ENCODE measurements at regions not wholly inside any gene's neighbourhood (a gene's known extent, or its start where the extent isn't known, plus 50 kb on each side); places are given as distances from the start of the nearest gene placed in this dataset.

DNA sequence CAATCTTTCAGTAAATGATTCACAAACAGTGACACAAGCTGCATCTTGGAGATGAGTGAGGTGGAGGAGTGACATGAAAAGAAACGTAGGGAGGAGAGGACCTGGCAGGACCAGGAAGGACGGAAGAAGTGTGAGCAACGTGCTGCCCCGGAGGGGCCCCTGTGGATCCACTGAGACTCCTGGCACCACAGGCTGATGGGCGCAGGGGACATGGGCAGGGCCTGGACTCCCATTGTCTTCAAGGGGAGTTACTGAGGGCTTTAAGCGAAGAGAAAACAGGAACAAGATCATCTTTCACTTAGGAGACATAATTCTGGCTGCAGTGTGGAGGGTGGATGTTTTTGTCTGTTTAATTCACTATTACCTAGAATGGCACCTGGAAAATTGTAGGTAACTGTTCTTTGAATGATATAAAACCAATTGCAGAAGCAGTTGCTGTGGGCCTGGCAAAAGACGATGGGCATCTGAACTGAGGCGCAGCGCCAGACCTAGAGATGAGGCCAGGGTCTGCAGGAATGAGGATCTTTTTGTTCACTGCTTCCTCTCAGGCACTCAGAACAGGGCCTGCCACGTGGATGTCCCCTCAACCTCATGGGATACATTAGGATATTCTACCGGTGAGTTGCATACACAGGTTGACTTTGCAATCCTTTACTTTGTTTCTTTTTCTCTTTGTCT lies 156.4 kb downstream of the TMEM18 start:
- H3K9ac ChIP-seq (ENCODE audit: low read depth, low read length, poor library complexity), result no peak overlapping the region
- H3K4me3 ChIP-seq (ENCODE audit: low read length in 2 of 2), result no peak overlapping the region
- H4K8ac ChIP-seq (ENCODE audit: low read depth, low read length), result no peak overlapping the region
- H2BK12ac ChIP-seq (ENCODE audit: low read length), result no peak overlapping the region
- WGBS, 2 donors (ENCODE audit: extremely low coverage in 2 of 2, insufficient read length in 2 of 2, insufficient replicate concordance in 1 of 2), result no CpG with 5 or more reads among the region's 11 CpGs
- peaks cover 2% of the 10 kb centered on the region in 2 donors for H3K4me1 ChIP-seq (ENCODE audit: control insufficient read depth in 2 of 2, insufficient read depth in 1 of 2, low read depth in 1 of 2, low read length in 2 of 2)
- no peak overlapping the region for H2BK120ac ChIP-seq (ENCODE audit: low read depth, low read length)
- H3K79me1 ChIP-seq (ENCODE audit: low read depth, low read length), result no peaks in the 10 kb centered on the region
- no peak overlapping the region for H3K14ac ChIP-seq (ENCODE audit: low read length)
- H3K36me3 ChIP-seq (replicated peaks in 1 of 2; ENCODE audit: control insufficient read depth in 2 of 2, insufficient read depth in 2 of 2, low read length in 2 of 2), result no peaks in the 10 kb centered on the region
- H2AFZ ChIP-seq (ENCODE audit: low read length), result no peak overlapping the region
- no peak for DNase-seq (ENCODE audit: low spot score)
- H2AK5ac ChIP-seq (ENCODE audit: low read depth, low read length), result no peak overlapping the region
- no peak overlapping the region for H3K18ac ChIP-seq (ENCODE audit: low read length)
- H3K23ac ChIP-seq (ENCODE audit: low read depth, low read length, poor library complexity), result no peak overlapping the region
- peaks cover 0 to 7% of the 10 kb centered on the region in 2 donors for H3K9me3 ChIP-seq (replicated peaks in 1 of 2; ENCODE audit: control insufficient read depth in 2 of 2, insufficient read depth in 1 of 2, low read depth in 1 of 2, low read length in 2 of 2)
- peaks cover 0 to 2% (median 0%) of the 10 kb centered on the region in 3 experiments for H3K27me3 ChIP-seq (ENCODE audit: control insufficient read depth in 3 of 3, insufficient read depth in 3 of 3, low read depth in 1 of 3, low read length in 3 of 3)
- no peak overlapping the region for H3K4me2 ChIP-seq (ENCODE audit: insufficient read depth, low read length, poor library complexity, severe bottlenecking)
- no peak overlapping the region for H3K4ac ChIP-seq (ENCODE audit: low read length)
- H2BK5ac ChIP-seq (ENCODE audit: low read length), result no peak overlapping the region
- no peak overlapping the region for H2BK15ac ChIP-seq (ENCODE audit: low read length)
- H3K27ac ChIP-seq (replicated peaks; ENCODE audit: low read length), result no peak overlapping the region
- H4K91ac ChIP-seq (ENCODE audit: low read depth, low read length, poor library complexity), result no peak overlapping the region

DNA sequence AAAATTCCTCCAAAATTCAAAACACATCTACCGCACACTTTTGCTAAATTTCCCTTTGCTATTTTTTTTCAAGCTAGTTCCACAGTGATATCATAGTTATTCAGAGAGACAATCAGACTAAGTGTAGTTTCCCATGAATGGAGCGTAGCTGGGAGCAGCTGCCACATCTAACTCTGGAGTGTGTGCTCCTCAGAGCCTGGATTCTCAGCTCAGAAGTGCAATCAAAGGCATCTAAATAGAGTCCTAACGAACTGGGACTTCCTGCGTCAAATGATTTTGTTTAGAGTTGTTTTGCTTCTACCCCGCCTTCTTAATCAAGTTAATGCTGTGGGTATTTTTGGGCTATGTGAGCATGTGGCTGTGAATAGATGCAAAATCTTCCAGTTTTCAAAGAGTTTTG lies 160.3 kb downstream of the TMEM18 start:
- Histone ChIP-seq H3K36me3 (replicated peaks in 1 of 2; ENCODE audit: control insufficient read depth in 2 of 2, insufficient read depth in 2 of 2, low read length in 2 of 2) (no peaks in the 10 kb centered on the region), H3K27ac (replicated peaks; ENCODE audit: low read length) (no peak overlapping the region), H3K23ac (ENCODE audit: low read depth, low read length, poor library complexity) (no peak overlapping the region), H3K9me3 (replicated peaks in 1 of 2; ENCODE audit: control insufficient read depth in 2 of 2, insufficient read depth in 1 of 2, low read depth in 1 of 2, low read length in 2 of 2) (peaks cover 0 to 2% of the 10 kb centered on the region in 2 donors), H2AFZ (ENCODE audit: low read length) (peak overlapping the region; percentile 40), H2BK12ac (ENCODE audit: low read length) (no peak overlapping the region), H2AK5ac (ENCODE audit: low read depth, low read length) (no peak overlapping the region), H3K4me1 (ENCODE audit: control insufficient read depth in 2 of 2, insufficient read depth in 1 of 2, low read depth in 1 of 2, low read length in 2 of 2) (peaks cover 4 to 6% of the 10 kb centered on the region in 2 donors), H2BK15ac (ENCODE audit: low read length) (no peak overlapping the region), H3K14ac (ENCODE audit: low read length) (no peak overlapping the region), H3K18ac (ENCODE audit: low read length) (no peak overlapping the region), H3K4me2 (ENCODE audit: insufficient read depth, low read length, poor library complexity, severe bottlenecking) (no peak overlapping the region), H2BK120ac (ENCODE audit: low read depth, low read length) (no peak overlapping the region), H4K91ac (ENCODE audit: low read depth, low read length, poor library complexity) (no peak overlapping the region), H3K27me3 (ENCODE audit: control insufficient read depth in 3 of 3, insufficient read depth in 3 of 3, low read depth in 1 of 3, low read length in 3 of 3) (peaks cover 0 to 2% (median 0%) of the 10 kb centered on the region in 3 experiments), H4K8ac (ENCODE audit: low read depth, low read length) (no peak overlapping the region), H3K4ac (ENCODE audit: low read length) (no peak overlapping the region), H2BK5ac (ENCODE audit: low read length) (no peak overlapping the region), H3K4me3 (ENCODE audit: low read length in 2 of 2) (no peak overlapping the region), H3K9ac (ENCODE audit: low read depth, low read length, poor library complexity) (no peak overlapping the region), H3K79me1 (ENCODE audit: low read depth, low read length) (no peaks in the 10 kb centered on the region)
- WGBS, 2 donors (ENCODE audit: extremely low coverage in 2 of 2, insufficient read length in 2 of 2, insufficient replicate concordance in 1 of 2), result no CpG with 5 or more reads among the region's 5 CpGs
- DNase-seq (ENCODE audit: low spot score), result no peak

DNA sequence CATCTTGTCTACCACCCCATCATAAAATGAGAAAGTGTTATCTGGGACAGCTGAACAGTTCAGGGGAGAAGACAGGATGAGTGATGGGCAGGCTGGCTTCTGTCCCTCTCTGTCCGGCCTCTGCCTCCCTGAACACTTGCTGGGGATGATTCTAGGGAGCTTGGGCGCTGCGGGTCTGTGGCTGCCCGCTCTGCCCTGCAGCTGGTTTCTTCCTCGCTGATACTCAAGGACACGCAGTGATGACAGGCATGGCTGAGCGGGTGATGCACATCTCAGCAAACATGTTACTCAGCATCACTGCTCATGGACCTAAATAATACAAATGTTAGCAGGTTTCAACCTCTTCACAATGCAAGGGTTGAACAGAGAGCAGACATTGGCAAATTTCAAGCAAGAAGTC lies 161.1 kb downstream of the TMEM18 start:
- Histone ChIP-seq H2BK15ac (ENCODE audit: low read length) (no peak overlapping the region), H3K79me1 (ENCODE audit: low read depth, low read length) (no peaks in the 10 kb centered on the region), H3K9me3 (replicated peaks in 1 of 2; ENCODE audit: control insufficient read depth in 2 of 2, insufficient read depth in 1 of 2, low read depth in 1 of 2, low read length in 2 of 2) (no peaks in the 10 kb centered on the region), H3K18ac (ENCODE audit: low read length) (no peak overlapping the region), H3K9ac (ENCODE audit: low read depth, low read length, poor library complexity) (no peak overlapping the region), H3K4ac (ENCODE audit: low read length) (no peak overlapping the region), H3K27ac (replicated peaks; ENCODE audit: low read length) (no peak overlapping the region), H3K14ac (ENCODE audit: low read length) (no peak overlapping the region), H2AFZ (ENCODE audit: low read length) (no peak overlapping the region), H2BK5ac (ENCODE audit: low read length) (no peak overlapping the region), H3K4me3 (ENCODE audit: low read length in 2 of 2) (no peak overlapping the region), H3K4me2 (ENCODE audit: insufficient read depth, low read length, poor library complexity, severe bottlenecking) (no peak overlapping the region), H2AK5ac (ENCODE audit: low read depth, low read length) (no peak overlapping the region), H3K36me3 (replicated peaks in 1 of 2; ENCODE audit: control insufficient read depth in 2 of 2, insufficient read depth in 2 of 2, low read length in 2 of 2) (no peaks in the 10 kb centered on the region), H3K27me3 (ENCODE audit: control insufficient read depth in 3 of 3, insufficient read depth in 3 of 3, low read depth in 1 of 3, low read length in 3 of 3) (peaks cover 0 to 2% (median 0%) of the 10 kb centered on the region in 3 experiments), H2BK120ac (ENCODE audit: low read depth, low read length) (no peak overlapping the region), H2BK12ac (ENCODE audit: low read length) (no peak overlapping the region), H4K91ac (ENCODE audit: low read depth, low read length, poor library complexity) (no peak overlapping the region), H3K4me1 (ENCODE audit: control insufficient read depth in 2 of 2, insufficient read depth in 1 of 2, low read depth in 1 of 2, low read length in 2 of 2) (peaks cover 4 to 6% of the 10 kb centered on the region in 2 donors), H4K8ac (ENCODE audit: low read depth, low read length) (no peak overlapping the region), H3K23ac (ENCODE audit: low read depth, low read length, poor library complexity) (no peak overlapping the region)
- DNase-seq (ENCODE audit: low spot score), result no peak
- WGBS, 2 donors (ENCODE audit: extremely low coverage in 2 of 2, insufficient read length in 2 of 2, insufficient replicate concordance in 1 of 2), result no CpG with 5 or more reads among the region's 7 CpGs

DNA sequence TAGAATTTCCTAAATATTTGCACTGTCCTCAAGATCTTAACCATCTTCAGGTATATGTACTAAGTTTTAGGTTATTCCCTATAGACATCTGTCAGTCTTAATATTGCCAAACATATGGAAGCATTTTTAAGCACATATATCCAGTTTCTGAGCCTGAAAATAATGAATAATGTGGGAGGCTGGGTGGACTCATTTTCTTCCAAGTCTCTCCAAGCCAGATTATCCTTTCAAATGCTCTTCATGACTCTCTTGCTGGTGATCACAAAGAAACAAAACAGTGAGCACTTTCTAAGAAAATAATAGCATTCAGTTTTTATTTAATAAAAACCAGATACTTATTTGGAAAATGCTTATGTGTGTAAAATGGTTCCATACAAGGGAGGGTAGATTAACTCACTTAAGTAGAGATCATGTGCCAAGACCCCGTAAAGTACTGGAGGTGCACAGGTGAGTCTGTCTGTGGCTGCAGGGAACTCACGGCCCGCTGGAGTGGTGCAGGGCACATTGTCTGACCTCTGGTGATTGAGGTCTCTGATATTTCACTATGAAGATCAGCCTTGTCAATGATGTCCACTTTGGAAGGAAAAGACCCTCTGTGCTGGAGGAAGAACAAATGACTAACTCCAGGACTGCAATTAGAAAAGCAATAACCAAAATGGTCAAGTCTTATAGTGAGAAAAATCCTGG lies 161.6 kb downstream of the TMEM18 start:
- no CpG with 5 or more reads among the region's 3 CpGs for WGBS, 2 donors (ENCODE audit: extremely low coverage in 2 of 2, insufficient read length in 2 of 2, insufficient replicate concordance in 1 of 2)
- H2AK5ac ChIP-seq (ENCODE audit: low read depth, low read length), result no peak overlapping the region
- no peak overlapping the region for H4K91ac ChIP-seq (ENCODE audit: low read depth, low read length, poor library complexity)
- no peak overlapping the region for H3K4ac ChIP-seq (ENCODE audit: low read length)
- H2AFZ ChIP-seq (ENCODE audit: low read length), result no peak overlapping the region
- H3K14ac ChIP-seq (ENCODE audit: low read length), result no peak overlapping the region
- no peak for DNase-seq (ENCODE audit: low spot score)
- H2BK12ac ChIP-seq (ENCODE audit: low read length), result no peak overlapping the region
- H3K79me1 ChIP-seq (ENCODE audit: low read depth, low read length), result no peaks in the 10 kb centered on the region
- H3K9ac ChIP-seq (ENCODE audit: low read depth, low read length, poor library complexity), result no peak overlapping the region
- H4K8ac ChIP-seq (ENCODE audit: low read depth, low read length), result no peak overlapping the region
- peaks cover 2 to 3% of the 10 kb centered on the region in 2 donors for H3K9me3 ChIP-seq (replicated peaks in 1 of 2; ENCODE audit: control insufficient read depth in 2 of 2, insufficient read depth in 1 of 2, low read depth in 1 of 2, low read length in 2 of 2)
- H3K27me3 ChIP-seq (ENCODE audit: control insufficient read depth in 3 of 3, insufficient read depth in 3 of 3, low read depth in 1 of 3, low read length in 3 of 3), result peaks cover 0 to 2% (median 0%) of the 10 kb centered on the region in 3 experiments
- H3K27ac ChIP-seq (replicated peaks; ENCODE audit: low read length), result no peak overlapping the region
- no peak overlapping the region for H2BK120ac ChIP-seq (ENCODE audit: low read depth, low read length)
- H3K4me1 ChIP-seq (ENCODE audit: control insufficient read depth in 2 of 2, insufficient read depth in 1 of 2, low read depth in 1 of 2, low read length in 2 of 2), result peaks cover 4 to 6% of the 10 kb centered on the region in 2 donors
- H3K36me3 ChIP-seq (replicated peaks in 1 of 2; ENCODE audit: control insufficient read depth in 2 of 2, insufficient read depth in 2 of 2, low read length in 2 of 2), result no peaks in the 10 kb centered on the region
- no peak overlapping the region for H2BK5ac ChIP-seq (ENCODE audit: low read length)
- H3K4me2 ChIP-seq (ENCODE audit: insufficient read depth, low read length, poor library complexity, severe bottlenecking), result no peak overlapping the region
- H3K18ac ChIP-seq (ENCODE audit: low read length), result no peak overlapping the region
- no peak overlapping the region for H3K4me3 ChIP-seq (ENCODE audit: low read length in 2 of 2)
- no peak overlapping the region for H2BK15ac ChIP-seq (ENCODE audit: low read length)
- no peak overlapping the region for H3K23ac ChIP-seq (ENCODE audit: low read depth, low read length, poor library complexity)

All from neuronal stem cell (in vitro differentiated cells).